OCI-LY7 (cell line): ENCODE measurements at regions not wholly inside any gene's neighbourhood (a gene's known extent, or its start where the extent isn't known, plus 50 kb on each side); places are given as distances from the start of the nearest gene placed in this dataset.

Experiments used
- BruUV-seq: library from RNA; stranded (reverse); fragments of 400-500 nt; replicated peaks from 2 replicates; lab custom pipeline; 2021; lab: Mats Ljungman, UMichigan
- CTCF ChIA-PET: fragments of 300-600 bp; sonication (Branson Sonifier 250); formaldehyde crosslinking; loops from one replicate; lab custom pipeline; 2022; ENCODE audit warnings: antibody characterized with exemption; ENCODE audit not compliant: unreplicated experiment; lab: Charles Lee
- POLR2A ChIA-PET: fragments of 300-600 bp; sonication (Branson Sonifier 250); formaldehyde crosslinking; loops from one replicate; lab custom pipeline; 2022; ENCODE audit warnings: antibody characterized with exemption; lab: Charles Lee
- DNase-seq: peaks from one replicate; pipeline ENCODE4 v3.0.0-alpha.2; 2015; ENCODE audit warnings: low spot score
- H2AFZ ChIP-seq: fragments of 200-600 bp; sonication (generic), shearing (Covaris generic); 2 replicates; pipeline ENCODE4 v1.6.1; 2014; ENCODE audit warnings: mild to moderate bottlenecking, antibody characterized with exemption, low read length, moderate library complexity
- H3K27ac ChIP-seq: fragments of 200-600 bp; sonication (generic); 2 replicates; pipeline ENCODE4 v1.5.1; 2014; ENCODE audit warnings: mixed run types, low read depth, mild to moderate bottlenecking, moderate library complexity, low read length, inconsistent platforms; ENCODE audit not compliant: poor library complexity, severe bottlenecking
- H3K36me3 ChIP-seq: fragments of 200-600 bp; sonication (generic); 2 replicates; pipeline ENCODE4 v1.6.1; 2014; ENCODE audit warnings: mild to moderate bottlenecking, antibody characterized with exemption, low read length, moderate library complexity, mixed read lengths; ENCODE audit not compliant: insufficient read depth
- H3K4me1 ChIP-seq: fragments of 200-600 bp; sonication (generic); 2 replicates; pipeline ENCODE4 v1.5.1; 2014; ENCODE audit warnings: mild to moderate bottlenecking, low read length; ENCODE audit not compliant: insufficient read depth, poor library complexity, severe bottlenecking
- H3K4me2 ChIP-seq: fragments of 200-600 bp; sonication (generic); 2 replicates; pipeline ENCODE4 v1.6.1; 2014; ENCODE audit warnings: mild to moderate bottlenecking, low read length
- H3K4me3 ChIP-seq: fragments of 200-600 bp; sonication (generic); 2 replicates; pipeline ENCODE4 v1.5.1; 2014; ENCODE audit warnings: mild to moderate bottlenecking, low read depth, low read length; ENCODE audit not compliant: poor library complexity, severe bottlenecking
- H3K79me2 ChIP-seq: fragments of 200-600 bp; sonication (generic); 2 replicates; pipeline ENCODE4 v1.6.1; 2016; ENCODE audit warnings: low read depth, mild to moderate bottlenecking, low read length, moderate library complexity, mixed read lengths; ENCODE audit not compliant: insufficient read depth
- H3K9me2 ChIP-seq: fragments of 200-600 bp; sonication (generic); 2 replicates; pipeline ENCODE4 v1.6.1; 2016; ENCODE audit warnings: mild to moderate bottlenecking, low read length, mixed read lengths; ENCODE audit not compliant: insufficient read depth
- H3K9me3 ChIP-seq: fragments of 200-600 bp; sonication (generic); 2 replicates; pipeline ENCODE4 v1.6.1; 2014; ENCODE audit warnings: mild to moderate bottlenecking, mixed run types, low read length, mixed read lengths
- H4K20me1 ChIP-seq: fragments of 200-600 bp; sonication (generic); 2 replicates; pipeline ENCODE4 v1.6.1; 2014; ENCODE audit warnings: mild to moderate bottlenecking, antibody characterized with exemption, low read length, moderate library complexity, mixed read lengths; ENCODE audit not compliant: insufficient read depth
- CTCF ChIP-seq: fragments of 200-600 bp; sonication (generic); conservative IDR thresholded peaks from 2 replicates; pipeline ENCODE4 v1.5.1; 2014; ENCODE audit warnings: mild to moderate bottlenecking, antibody characterized with exemption, low read length, moderate library complexity, mixed read lengths
- EZH2phosphoT487 ChIP-seq: fragments of 200-600 bp; sonication (generic); IDR thresholded peaks from 2 replicates; pipeline ENCODE4 v1.6.1; 2018; ENCODE audit warnings: low read depth, borderline replicate concordance, mild to moderate bottlenecking, mixed run types, antibody characterized with exemption, low read length, moderate library complexity, mixed read lengths
- intact Hi-C: fragments of 100-400 bp; cut with micrococcal nuclease; formaldehyde crosslinking; loops from one replicate; pipeline ENCODE4 v1.10.0; 2022; ENCODE audit not compliant: unreplicated experiment

GRCh38 chr10:33861016-33861704 lies 526.7 kb upstream of the NRP1 start:
- H3K27ac ChIP-seq, result no peak overlapping the region
- intact Hi-C loops, result no loop called here
- no peak overlapping the region for H3K4me2 ChIP-seq
- no peaks in the 10 kb centered on the region for H3K9me2 ChIP-seq
- H3K79me2 ChIP-seq, result no peaks in the 10 kb centered on the region
- H4K20me1 ChIP-seq, result no peaks in the 10 kb centered on the region
- H3K4me1 ChIP-seq, result no peaks in the 10 kb centered on the region
- no peak overlapping the region for H2AFZ ChIP-seq
- H3K36me3 ChIP-seq, result no peaks in the 10 kb centered on the region
- ChIA-PET CTCF (no interaction called here), POLR2A (no interaction called here)
- TF ChIP-seq EZH2phosphoT487 (no peak), CTCF (no peak)
- no peak for DNase-seq
- BruUV-seq, result no TSS peak
- H3K4me3 ChIP-seq, result no peak overlapping the region
- no peaks in the 10 kb centered on the region for H3K9me3 ChIP-seq

- Histone ChIP-seq H2AFZ (no peak overlapping the region), H3K27ac (no peak overlapping the region), H3K4me3 (no peak overlapping the region), H4K20me1 (no peaks in the 10 kb centered on the region), H3K4me2 (no peak overlapping the region), H3K9me3 (no peaks in the 10 kb centered on the region), H3K79me2 (no peaks in the 10 kb centered on the region), H3K36me3 (no peaks in the 10 kb centered on the region), H3K9me2 (no peaks in the 10 kb centered on the region), H3K4me1 (no peaks in the 10 kb centered on the region)
- no TSS peak for BruUV-seq
- ChIA-PET POLR2A (no interaction called here), CTCF (no interaction called here)
- intact Hi-C loops, result no loop called here
- no peak for DNase-seq
- TF ChIP-seq EZH2phosphoT487 (no peak), CTCF (no peak)
These were observed 526.1 kb upstream of the NRP1 start for GRCh38 chr10:33860552-33860951.

GRCh38 chr10:33859319-33860022 lies 525.0 kb upstream of the NRP1 start:
- no peak overlapping the region for H3K27ac ChIP-seq
- ChIA-PET POLR2A (no interaction called here), CTCF (no interaction called here)
- no peaks in the 10 kb centered on the region for H4K20me1 ChIP-seq
- H3K4me1 ChIP-seq, result no peaks in the 10 kb centered on the region
- H3K36me3 ChIP-seq, result no peaks in the 10 kb centered on the region
- no peaks in the 10 kb centered on the region for H3K79me2 ChIP-seq
- BruUV-seq, result no TSS peak
- intact Hi-C loops, result no loop called here
- no peaks in the 10 kb centered on the region for H3K9me2 ChIP-seq
- no peak overlapping the region for H3K4me3 ChIP-seq
- no peak overlapping the region for H2AFZ ChIP-seq
- TF ChIP-seq CTCF, result no peak
- no peak for TF ChIP-seq EZH2phosphoT487
- no peak for DNase-seq
- no peaks in the 10 kb centered on the region for H3K9me3 ChIP-seq
- H3K4me2 ChIP-seq, result no peak overlapping the region
